Suprapubic skin (tissue), 4 donors: ENCODE measurements at regions not wholly inside any gene's neighbourhood (a gene's known extent, or its start where the extent isn't known, plus 50 kb on each side); places are given as distances from the start of the nearest gene placed in this dataset.

ENCODE experiments used
- DNase-seq, 2 donors: peaks; one replicate each; pipeline ENCODE4 v3.0.0-alpha.2; 2019; ENCODE audit warnings: low spot score in 2 of 2
- H3K27ac ChIP-seq: fragments of 200-600 bp; sonication (generic); one replicate; pipeline ENCODE4 v1.5.1; 2019
- H3K27me3 ChIP-seq: fragments of 200-600 bp; sonication (generic); one replicate; pipeline ENCODE4 v1.5.1; 2019
- H3K36me3 ChIP-seq: fragments of 200-600 bp; sonication (generic); one replicate; pipeline ENCODE4 v1.5.1; 2019
- H3K4me1 ChIP-seq: fragments of 200-600 bp; sonication (generic); one replicate; pipeline ENCODE4 v1.5.1; 2019
- H3K4me3 ChIP-seq: fragments of 200-600 bp; sonication (generic); one replicate; pipeline ENCODE4 v1.5.1; 2019; ENCODE audit warnings: mild to moderate bottlenecking
- H3K9me3 ChIP-seq: fragments of 200-600 bp; sonication (generic); one replicate; pipeline ENCODE4 v1.5.1; 2019
- CTCF ChIP-seq, 2 donors: fragments of 200-600 bp in 1 of 2; fragments of 450-650 bp in 1 of 2; sonication (generic) in 1 of 2; IDR thresholded peaks; one replicate each; pipeline ENCODE4 v1.5.1; 2016 to 2019; ENCODE audit warnings: antibody characterized with exemption in 2 of 2, mild to moderate bottlenecking in 1 of 2, moderate library complexity in 1 of 2
- EP300 ChIP-seq: sonication (generic); formaldehyde crosslinking; IDR thresholded peaks from one replicate; pipeline ENCODE4 v1.6.1; 2017; ENCODE audit warnings: antibody characterized with exemption
- POLR2A ChIP-seq, 2 donors: fragments of 450-650 bp; IDR thresholded peaks; one replicate each; pipeline ENCODE4 v1.6.1; 2017; ENCODE audit warnings: antibody characterized with exemption in 2 of 2, mild to moderate bottlenecking in 2 of 2, moderate library complexity in 2 of 2
- POLR2AphosphoS5 ChIP-seq, 3 donors: sonication (generic); formaldehyde crosslinking; IDR thresholded peaks; one replicate each; pipeline ENCODE4 v1.6.1; 2017; ENCODE audit warnings: antibody characterized with exemption in 3 of 3
- WGBS: methylation state at CpG from one replicate; pipeline ENCODE4 v1.1.5; 2018; 5-methylcytosine and 5-hydroxymethylcytosine counted together

- WGBS = 94% methylated on average over 5 of the region's 5 CpGs
- no peaks in the 10 kb centered on the region for H3K36me3 ChIP-seq
- H3K9me3 ChIP-seq = no peaks in the 10 kb centered on the region
- no peak overlapping the region for H3K4me3 ChIP-seq
- TF ChIP-seq POLR2A (IDR thresholded peaks at IDR 0.05) = no peak
- no peak for TF ChIP-seq POLR2AphosphoS5 (IDR thresholded peaks at IDR 0.05)
- TF ChIP-seq CTCF (IDR thresholded peaks at IDR 0.05) = no peak
- no peak for TF ChIP-seq EP300
- H3K27me3 ChIP-seq = no peaks in the 10 kb centered on the region
- H3K4me1 ChIP-seq = no peaks in the 10 kb centered on the region
- no peak for DNase-seq
- no peak overlapping the region for H3K27ac ChIP-seq
Measured at GRCh38 chr1:169001353-169001752, 105.1 kb upstream of the ATP1B1 start.

GRCh38 chr1:169003864-169004516, 102.5 kb upstream of the ATP1B1 start:
- no peak overlapping the region for H3K4me3 ChIP-seq
- DNase-seq = no peak
- no peak overlapping the region for H3K27ac ChIP-seq
- TF ChIP-seq POLR2AphosphoS5 (IDR thresholded peaks at IDR 0.05) = no peak
- WGBS = 74% methylated on average over 1 of the region's 1 CpG
- no peaks in the 10 kb centered on the region for H3K9me3 ChIP-seq
- H3K27me3 ChIP-seq = no peaks in the 10 kb centered on the region
- no peaks in the 10 kb centered on the region for H3K4me1 ChIP-seq
- no peaks in the 10 kb centered on the region for H3K36me3 ChIP-seq

GRCh38 chr1:169005776-169006175, 100.7 kb upstream of the ATP1B1 start:
- H3K4me3 ChIP-seq = no peak overlapping the region
- 76% methylated on average over 4 of the region's 4 CpGs for WGBS
- no peaks in the 10 kb centered on the region for H3K9me3 ChIP-seq
- no peaks in the 10 kb centered on the region for H3K36me3 ChIP-seq
- H3K27me3 ChIP-seq = no peaks in the 10 kb centered on the region
- TF ChIP-seq POLR2A (IDR thresholded peaks at IDR 0.05) = no peak
- TF ChIP-seq CTCF (IDR thresholded peaks at IDR 0.05) = no peak
- TF ChIP-seq POLR2AphosphoS5 (IDR thresholded peaks at IDR 0.05) = no peak
- no peak for TF ChIP-seq EP300
- H3K27ac ChIP-seq = no peak overlapping the region
- no peak for DNase-seq
- no peaks in the 10 kb centered on the region for H3K4me1 ChIP-seq

- DNase-seq = no peak
Measured at GRCh38 chr1:169009666-169010065, 96.8 kb upstream of the ATP1B1 start.

GRCh38 chr1:169012416-169012815, 94.1 kb upstream of the ATP1B1 start:
- Histone ChIP-seq H3K4me3 (no peak overlapping the region), H3K27me3 (peaks cover 3% of the 10 kb centered on the region), H3K9me3 (no peaks in the 10 kb centered on the region), H3K27ac (no peak overlapping the region), H3K36me3 (no peaks in the 10 kb centered on the region), H3K4me1 (no peaks in the 10 kb centered on the region)
- no peak for TF ChIP-seq CTCF (IDR thresholded peaks at IDR 0.05)
- no peak for TF ChIP-seq POLR2AphosphoS5 (IDR thresholded peaks at IDR 0.05)
- no peak for TF ChIP-seq POLR2A (IDR thresholded peaks at IDR 0.05)
- TF ChIP-seq EP300 = no peak
- 93% methylated on average over 2 of the region's 2 CpGs for WGBS
- no peak for DNase-seq

More at GRCh38 chr1:169009666-169010065, 96.8 kb upstream of the ATP1B1 start:
- TF ChIP-seq CTCF (IDR thresholded peaks at IDR 0.05) (no peak), POLR2AphosphoS5 (IDR thresholded peaks at IDR 0.05) (no peak), EP300 (no peak), POLR2A (IDR thresholded peaks at IDR 0.05) (no peak)
- Histone ChIP-seq H3K4me1 (no peaks in the 10 kb centered on the region), H3K4me3 (no peak overlapping the region), H3K9me3 (no peaks in the 10 kb centered on the region), H3K36me3 (no peaks in the 10 kb centered on the region), H3K27me3 (no peaks in the 10 kb centered on the region), H3K27ac (no peak overlapping the region)

- Histone ChIP-seq H3K4me3 (no peak overlapping the region), H3K27me3 (peaks cover 3% of the 10 kb centered on the region), H3K4me1 (no peaks in the 10 kb centered on the region), H3K9me3 (no peaks in the 10 kb centered on the region), H3K27ac (no peak overlapping the region), H3K36me3 (no peaks in the 10 kb centered on the region)
- DNase-seq = no peak
- WGBS = 94% methylated on average over 4 of the region's 4 CpGs
- no peak for TF ChIP-seq CTCF (IDR thresholded peaks at IDR 0.05)
- no peak for TF ChIP-seq POLR2AphosphoS5 (IDR thresholded peaks at IDR 0.05)
- no peak for TF ChIP-seq POLR2A (IDR thresholded peaks at IDR 0.05)
- TF ChIP-seq EP300 = no peak
Measured at GRCh38 chr1:169013821-169014220, 92.7 kb upstream of the ATP1B1 start.
